Mammary epithelial cell (primary cell): ENCODE measurements at regions not wholly inside any gene's neighbourhood (a gene's known extent, or its start where the extent isn't known, plus 50 kb on each side); places are given as distances from the start of the nearest gene placed in this dataset.

Experiments
- EZH2 ChIP-seq: IDR thresholded peaks from 2 replicates; pipeline ENCODE4 v1.6.1; 2012; ENCODE audit warnings: low read length, inconsistent platforms, borderline replicate concordance
- TF ChIP-seq, protein P1 (sequence below), 2 donors: IDR thresholded peaks in 1 of 2; conservative IDR thresholded peaks in 1 of 2; 2 replicates each; pipeline ENCODE4 v1.5.1; 2011 to 2012; ENCODE audit warnings: inconsistent platforms in 2 of 2, low read length in 2 of 2, mild to moderate bottlenecking in 2 of 2, control low read depth in 1 of 2, low read depth in 1 of 2; ENCODE audit not compliant: insufficient read depth in 1 of 2; ENCODE audit errors: extremely low read depth in 1 of 2

DNA sequence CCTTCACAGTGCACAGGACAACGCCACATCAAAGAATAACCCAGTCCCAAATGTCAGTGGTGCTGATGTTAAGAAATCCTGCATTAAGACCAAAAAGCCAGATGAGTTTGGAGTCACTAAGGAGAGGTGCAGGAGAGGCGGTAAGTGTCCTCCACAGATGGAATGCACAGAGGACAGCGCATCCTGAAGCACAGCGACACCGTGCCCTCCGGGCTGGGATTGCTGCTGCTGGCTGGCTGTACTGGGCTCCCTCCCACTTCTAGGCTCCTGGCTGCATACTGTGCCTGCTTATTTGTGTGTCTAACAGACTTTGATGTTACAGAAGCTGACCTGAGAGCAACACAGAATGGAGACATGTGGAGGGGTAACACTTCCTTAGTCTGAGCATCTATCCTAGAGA is 325.6 kb upstream of the BOD1L1 start:
- TF ChIP-seq, protein P1, sequence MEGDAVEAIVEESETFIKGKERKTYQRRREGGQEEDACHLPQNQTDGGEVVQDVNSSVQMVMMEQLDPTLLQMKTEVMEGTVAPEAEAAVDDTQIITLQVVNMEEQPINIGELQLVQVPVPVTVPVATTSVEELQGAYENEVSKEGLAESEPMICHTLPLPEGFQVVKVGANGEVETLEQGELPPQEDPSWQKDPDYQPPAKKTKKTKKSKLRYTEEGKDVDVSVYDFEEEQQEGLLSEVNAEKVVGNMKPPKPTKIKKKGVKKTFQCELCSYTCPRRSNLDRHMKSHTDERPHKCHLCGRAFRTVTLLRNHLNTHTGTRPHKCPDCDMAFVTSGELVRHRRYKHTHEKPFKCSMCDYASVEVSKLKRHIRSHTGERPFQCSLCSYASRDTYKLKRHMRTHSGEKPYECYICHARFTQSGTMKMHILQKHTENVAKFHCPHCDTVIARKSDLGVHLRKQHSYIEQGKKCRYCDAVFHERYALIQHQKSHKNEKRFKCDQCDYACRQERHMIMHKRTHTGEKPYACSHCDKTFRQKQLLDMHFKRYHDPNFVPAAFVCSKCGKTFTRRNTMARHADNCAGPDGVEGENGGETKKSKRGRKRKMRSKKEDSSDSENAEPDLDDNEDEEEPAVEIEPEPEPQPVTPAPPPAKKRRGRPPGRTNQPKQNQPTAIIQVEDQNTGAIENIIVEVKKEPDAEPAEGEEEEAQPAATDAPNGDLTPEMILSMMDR (conservative IDR thresholded peaks at IDR 0.05 in 1 of 2, IDR thresholded peaks at IDR 0.05 in 1 of 2; ENCODE audit: extremely low read depth in 1 of 2, insufficient read depth in 1 of 2, low read depth in 1 of 2, low read length in 2 of 2), result peak in 1 of 2 donors; percentile 10
- TF ChIP-seq EZH2, result no peak
